Stimulated activated CD4-positive, alpha-beta T cell treated with anti-CD3 and anti-CD28 coated beads, Interleukin-4, amount 100 ng/mL, for 24 hours (primary cell): ENCODE measurements at regions not wholly inside any gene's neighbourhood (a gene's known extent, or its start where the extent isn't known, plus 50 kb on each side); places are given as distances from the start of the nearest gene placed in this dataset.
"Not testable (repeated sequence)": the region's sequence is repeated elsewhere in the genome, so short reads cannot be mapped to it uniquely, and the experiment has no call there.

Source experiments
- DNase-seq: peaks from one replicate; pipeline ENCODE4 v3.0.0-alpha.2; 2020

GRCh38 chr13:19123502-19123901 is 58.1 kb downstream of the TUBA3C start:
- no peak for DNase-seq

GRCh38 chr13:19117913-19118739 is 63.5 kb downstream of the TUBA3C start:
- no peak for DNase-seq

GRCh38 chr13:19109225-19109624 is 72.4 kb downstream of the TUBA3C start:
- not testable (repeated sequence) for DNase-seq

- DNase-seq: no peak
These were observed 78.5 kb downstream of the TUBA3C start for GRCh38 chr13:19103140-19103539.

- no peak for DNase-seq
These were observed 88.3 kb downstream of the TUBA3C start for GRCh38 chr13:19093369-19093768.

GRCh38 chr13:19090495-19090894 is 91.1 kb downstream of the TUBA3C start:
- DNase-seq: no peak

GRCh38 chr13:19089315-19089714 is 92.3 kb downstream of the TUBA3C start:
- DNase-seq: no peak

GRCh38 chr13:19088416-19088815 is 93.2 kb downstream of the TUBA3C start:
- DNase-seq: no peak

- no peak for DNase-seq
These were observed 95.7 kb downstream of the TUBA3C start for GRCh38 chr13:19085876-19086275.

GRCh38 chr13:19085258-19085657 is 96.4 kb downstream of the TUBA3C start:
- DNase-seq: no peak

GRCh38 chr13:19083340-19083739 is 98.3 kb downstream of the TUBA3C start:
- no peak for DNase-seq

GRCh38 chr13:19075418-19075817 is 106.2 kb downstream of the TUBA3C start:
- DNase-seq: no peak

GRCh38 chr13:19074519-19074918 is 107.1 kb downstream of the TUBA3C start:
- DNase-seq: no peak

GRCh38 chr13:19074106-19074505 is 107.5 kb downstream of the TUBA3C start:
- DNase-seq: not testable (repeated sequence)

GRCh38 chr13:19072956-19073706 is 108.5 kb downstream of the TUBA3C start:
- DNase-seq: not testable (repeated sequence)

GRCh38 chr13:19072543-19072942 is 109.1 kb downstream of the TUBA3C start:
- no peak for DNase-seq

- DNase-seq: no peak
These were observed 110.3 kb downstream of the TUBA3C start for GRCh38 chr13:19071161-19071936.

GRCh38 chr13:19070398-19070735 is 111.3 kb downstream of the TUBA3C start:
- no peak for DNase-seq

GRCh38 chr13:19069684-19070397 is 111.8 kb downstream of the TUBA3C start:
- DNase-seq: no peak

GRCh38 chr13:19068691-19069090 is 112.9 kb downstream of the TUBA3C start:
- no peak for DNase-seq

- no peak for DNase-seq
These were observed 113.9 kb downstream of the TUBA3C start for GRCh38 chr13:19067767-19068166.

- no peak for DNase-seq
These were observed 118.8 kb downstream of the TUBA3C start for GRCh38 chr13:19062801-19063200.
